ENCODE measurements at regions not wholly inside any gene's neighbourhood (a gene's known extent, or its start where the extent isn't known, plus 50 kb on each side); places are given as distances from the start of the nearest gene placed in this dataset.
A peak's percentile ranks its signal among the peaks of the same experiment; 100 is the strongest.

DNA sequence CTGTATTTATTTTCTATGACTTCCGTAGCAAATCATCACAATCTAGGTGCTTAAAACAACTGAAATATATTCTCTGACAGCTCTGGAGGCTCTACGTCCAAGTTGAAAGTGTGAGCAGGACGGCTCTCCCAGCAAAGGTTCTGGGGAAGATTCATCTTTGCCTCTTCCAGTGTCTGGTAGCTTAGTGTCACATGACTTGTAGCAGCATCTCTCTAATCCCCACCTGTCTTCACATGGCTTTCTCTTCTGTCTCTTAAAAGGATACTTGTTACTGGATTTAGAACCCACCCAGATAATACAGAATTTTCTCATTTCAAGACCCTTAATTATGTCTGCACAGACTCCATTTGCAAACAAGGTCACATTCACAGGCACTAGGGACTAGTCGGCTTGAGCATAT is 687.7 kb upstream of the RBFOX1 start:
- DNase-seq: no peak

DNA sequence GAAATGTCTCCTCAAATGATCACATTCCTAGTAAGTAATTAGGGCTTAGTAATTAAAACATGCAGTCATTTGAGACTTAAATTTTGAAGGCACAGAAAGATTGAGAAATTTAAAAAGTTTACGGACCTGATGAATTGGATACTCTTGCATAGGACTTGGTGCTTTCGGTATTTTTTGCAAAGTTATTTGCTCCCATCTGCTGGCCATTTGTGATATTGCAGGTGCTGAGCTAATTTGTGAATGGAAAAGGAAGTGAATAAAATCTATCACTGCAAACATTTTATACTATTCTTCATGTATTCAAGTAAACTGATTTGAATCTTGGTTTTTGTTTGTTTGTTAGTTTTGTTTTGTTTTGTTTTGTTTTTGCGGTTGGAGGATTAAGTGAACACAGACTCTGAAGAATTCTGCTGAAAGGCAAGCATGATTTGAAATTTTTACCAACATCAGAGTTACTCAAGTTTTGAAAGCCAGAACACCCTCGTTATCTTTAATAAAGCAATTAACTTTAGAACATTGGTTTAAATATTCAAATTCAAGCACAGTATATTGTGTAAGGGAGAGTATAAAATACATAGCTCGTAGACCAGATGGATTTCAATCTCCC is 689.5 kb upstream of the RBFOX1 start:
- DNase-seq: peak; percentile 33

DNA sequence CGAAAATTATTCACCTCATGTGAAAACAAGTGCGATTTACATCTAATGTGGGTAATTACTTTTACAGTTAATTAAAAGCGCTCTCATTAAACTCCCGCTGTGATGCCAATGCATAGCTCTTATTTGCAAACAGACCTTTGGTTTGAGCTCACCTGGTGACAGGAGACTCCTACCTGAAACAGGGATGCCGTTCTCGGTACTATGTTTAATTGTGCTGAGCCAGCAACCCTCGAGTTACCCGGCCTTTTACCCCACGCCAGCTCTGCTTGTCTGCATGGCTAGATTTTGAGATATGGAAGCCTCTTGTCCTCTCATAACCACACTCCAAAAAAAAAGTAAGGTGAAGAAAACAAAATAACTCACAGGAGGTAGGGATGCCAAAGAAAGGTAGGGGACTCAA is 690.4 kb upstream of the RBFOX1 start:
- DNase-seq: no peak

DNA sequence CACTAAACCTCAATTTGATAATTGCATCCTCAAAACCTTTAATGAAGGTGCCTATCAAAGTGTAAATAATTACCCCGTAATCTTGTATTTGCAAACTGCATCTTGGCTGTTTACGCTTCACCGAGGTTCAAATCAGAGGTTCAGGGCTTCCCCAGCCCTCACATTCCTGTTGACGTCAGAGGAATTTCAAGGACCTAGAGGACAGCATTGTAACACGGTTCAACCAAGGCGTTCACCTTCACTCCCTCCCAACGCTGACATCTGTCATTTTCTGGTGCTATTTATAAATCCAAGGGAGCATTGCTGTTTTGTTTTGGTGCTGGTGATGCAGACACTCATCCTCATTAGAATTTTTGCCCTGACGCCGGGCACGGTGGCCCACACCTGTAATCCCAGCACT is 691.6 kb upstream of the RBFOX1 start:
- DNase-seq: no peak

DNA sequence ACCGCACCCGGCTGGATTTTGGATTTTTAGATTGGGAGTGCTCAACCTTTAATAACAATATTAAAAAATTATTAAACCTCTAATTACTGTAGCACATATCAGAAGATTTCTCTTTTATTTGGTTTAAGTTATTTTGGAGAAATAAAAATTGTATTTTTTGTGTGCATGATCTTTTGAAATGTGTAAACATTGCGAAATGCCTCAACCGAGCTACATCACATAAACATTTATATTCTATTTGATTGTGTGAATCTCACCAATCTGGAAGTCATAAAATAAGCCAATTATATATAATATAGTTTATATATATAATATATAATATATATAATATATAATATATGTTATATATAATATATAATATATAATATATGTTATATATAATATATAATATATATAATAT is 696.2 kb upstream of the RBFOX1 start:
- no peak for DNase-seq

DNA sequence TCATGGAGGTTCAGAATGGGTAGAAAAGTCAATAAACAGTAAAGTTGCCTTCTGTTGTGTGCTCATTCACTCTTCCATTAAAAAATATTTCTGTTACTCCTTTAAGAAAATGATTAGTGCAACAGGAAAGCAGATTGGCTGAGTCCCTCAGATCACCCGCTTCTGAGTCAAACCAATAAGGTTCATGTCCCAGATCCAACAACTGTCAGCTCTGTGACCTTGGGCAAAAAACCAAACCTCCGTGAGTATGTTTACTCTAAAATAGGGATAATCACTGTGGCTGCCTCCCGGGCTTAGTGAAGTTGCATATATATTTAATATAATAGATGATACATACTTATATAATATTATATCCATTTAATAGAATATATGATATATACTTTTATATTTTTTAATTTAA is 698.5 kb upstream of the RBFOX1 start:
- no peak for DNase-seq

DNA sequence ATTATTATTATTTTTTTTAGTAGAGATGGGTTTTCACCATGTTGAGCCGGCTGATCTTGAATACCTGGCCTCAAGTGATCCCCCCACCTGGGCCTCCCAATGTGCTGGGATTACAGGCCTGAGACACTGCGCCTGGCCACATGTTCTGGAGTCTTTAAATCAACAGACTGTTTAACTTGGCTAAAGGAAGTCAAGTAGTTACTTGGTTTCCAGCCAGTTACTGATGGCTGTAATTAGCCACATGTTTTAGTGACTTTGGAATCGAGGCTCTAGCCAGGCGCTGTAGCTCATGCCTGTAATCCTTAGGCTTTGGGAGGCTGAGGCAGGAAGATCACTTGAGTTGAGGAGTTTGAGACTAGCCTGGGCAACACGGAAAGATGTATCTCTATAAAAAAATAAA is 699.2 kb upstream of the RBFOX1 start:
- DNase-seq: no peak

DNA sequence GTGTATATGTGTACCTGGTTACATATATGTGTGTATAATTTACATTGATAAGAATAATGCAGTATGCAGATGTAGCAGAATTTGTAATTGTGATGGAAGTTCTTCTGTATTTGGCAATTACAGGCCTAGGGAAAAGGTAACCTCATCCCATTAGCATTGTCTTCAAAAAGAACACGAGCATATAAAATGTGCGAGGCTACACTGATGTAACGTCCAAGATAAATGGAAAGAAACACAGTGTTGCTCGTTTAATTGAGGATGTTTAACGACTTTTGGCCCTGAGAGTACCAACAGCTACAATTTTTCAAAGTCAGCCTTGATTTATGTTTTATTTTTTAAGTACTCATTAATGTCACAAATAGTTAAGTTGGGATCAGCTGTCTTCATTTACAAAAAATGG is 703.5 kb upstream of the RBFOX1 start:
- DNase-seq: no peak

DNA sequence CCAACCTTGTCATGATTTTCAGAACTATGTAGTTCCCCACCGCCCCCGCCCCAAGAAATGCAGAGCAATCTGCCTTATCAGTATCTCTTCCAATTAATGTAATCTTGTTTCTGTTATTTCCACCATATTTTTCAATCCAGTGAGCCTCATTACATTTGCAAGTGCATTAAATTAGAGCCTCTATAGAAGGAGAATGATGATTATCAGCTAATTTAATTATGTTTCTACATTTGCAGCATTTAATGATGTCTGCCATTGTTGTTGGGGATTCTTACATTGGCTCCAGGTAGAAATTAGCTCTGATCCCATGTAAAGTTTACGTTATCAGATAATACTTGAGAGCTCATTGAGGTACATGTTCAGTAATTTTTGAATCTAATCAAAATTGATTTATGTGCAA is 707.0 kb upstream of the RBFOX1 start:
- no peak for DNase-seq

DNA sequence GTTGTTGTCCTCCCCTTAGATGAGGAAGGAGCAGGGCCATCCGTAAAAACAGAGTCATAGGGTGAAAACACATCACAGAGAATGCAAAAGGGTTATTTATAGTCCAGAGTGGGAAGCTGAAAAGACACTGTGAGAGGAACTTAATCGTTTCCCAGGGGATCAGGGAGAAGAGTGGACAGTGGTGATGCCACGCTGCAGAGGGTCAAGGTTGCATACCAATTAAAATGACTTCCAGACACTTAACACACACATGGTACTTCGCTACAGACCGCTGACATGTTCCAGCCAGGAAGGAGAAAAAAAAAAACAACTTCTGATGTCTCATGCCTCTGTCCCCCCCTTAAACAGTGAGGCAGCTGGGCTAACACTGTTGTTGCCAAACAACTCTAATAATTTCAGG is 713.8 kb upstream of the RBFOX1 start:
- DNase-seq: no peak

DNA sequence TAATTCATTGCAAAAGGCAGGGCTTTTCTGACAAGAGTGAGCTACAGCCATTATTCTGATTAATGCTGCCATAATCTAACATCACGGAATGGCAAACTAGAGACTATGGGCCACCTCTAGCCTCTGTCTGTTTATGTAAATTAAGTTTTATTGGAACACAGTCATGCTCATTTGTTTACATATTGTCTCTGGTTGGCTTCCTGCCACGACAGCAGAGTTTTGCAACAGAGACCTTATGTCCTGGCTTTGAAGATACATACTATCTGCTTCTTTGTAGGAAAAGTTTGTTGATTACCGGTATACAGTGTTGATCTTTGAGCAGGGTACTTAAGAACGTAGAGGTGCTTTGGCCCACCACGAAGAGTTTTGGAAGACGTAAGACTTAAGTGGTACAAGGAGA is 715.9 kb upstream of the RBFOX1 start:
- DNase-seq: no peak

DNA sequence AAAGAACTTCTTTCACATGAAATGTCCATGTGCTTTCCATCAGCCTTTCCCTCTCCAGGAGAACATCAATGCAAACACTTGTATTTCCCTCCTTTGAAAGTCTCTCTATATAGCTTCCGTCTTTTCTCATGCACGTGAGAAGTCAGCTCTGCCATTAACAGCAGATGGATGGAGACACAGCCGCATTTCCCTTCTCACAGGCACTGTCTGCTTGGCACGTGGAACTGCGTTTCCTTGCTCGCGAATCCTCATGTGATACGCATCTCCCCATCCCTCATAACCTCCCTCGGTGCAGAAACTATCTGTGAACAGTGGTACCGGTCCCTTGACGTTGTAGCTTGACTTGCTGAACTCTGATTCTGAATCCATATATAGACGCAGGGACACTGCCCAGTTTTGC is 717.0 kb upstream of the RBFOX1 start:
- DNase-seq: no peak

DNA sequence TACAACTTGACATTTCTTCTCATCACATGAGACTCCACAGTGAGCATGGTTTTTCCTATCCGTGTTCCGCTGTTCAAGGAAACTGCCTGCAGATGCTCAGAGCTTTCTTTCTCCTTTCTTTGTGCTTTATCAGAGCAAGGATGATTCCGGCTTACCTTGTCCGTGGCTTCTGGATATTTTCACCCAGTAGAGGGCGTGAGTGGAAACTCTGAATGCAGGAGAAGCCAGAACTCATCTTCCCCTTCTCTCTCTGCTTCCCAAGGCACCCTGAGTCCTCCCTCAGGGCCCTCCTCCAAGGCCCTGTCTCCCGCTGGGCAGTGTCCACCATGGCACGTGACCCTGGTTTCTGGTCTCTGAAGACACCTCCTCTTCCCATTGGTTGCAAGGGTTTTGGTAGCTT is 721.1 kb upstream of the RBFOX1 start:
- no peak for DNase-seq

DNA sequence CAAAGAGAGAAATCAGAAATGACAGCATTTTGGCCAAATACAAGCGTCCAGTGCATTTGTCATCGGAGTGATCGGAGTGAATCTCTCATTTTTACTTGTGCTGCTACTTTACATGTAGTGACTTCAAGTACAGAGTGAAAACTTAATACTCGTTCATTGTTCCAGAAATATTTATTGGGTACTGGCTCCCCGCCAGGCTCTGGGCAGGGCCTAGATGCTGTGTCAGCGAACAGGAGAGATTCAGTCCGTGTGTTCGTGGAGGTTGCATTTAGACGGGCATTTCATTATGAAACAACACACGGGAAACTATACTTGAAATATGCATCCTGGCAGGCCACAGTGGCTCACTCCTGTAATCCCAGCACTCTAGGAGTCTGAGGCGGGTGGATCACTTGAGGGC is 727.2 kb upstream of the RBFOX1 start:
- no peak for DNase-seq

DNA sequence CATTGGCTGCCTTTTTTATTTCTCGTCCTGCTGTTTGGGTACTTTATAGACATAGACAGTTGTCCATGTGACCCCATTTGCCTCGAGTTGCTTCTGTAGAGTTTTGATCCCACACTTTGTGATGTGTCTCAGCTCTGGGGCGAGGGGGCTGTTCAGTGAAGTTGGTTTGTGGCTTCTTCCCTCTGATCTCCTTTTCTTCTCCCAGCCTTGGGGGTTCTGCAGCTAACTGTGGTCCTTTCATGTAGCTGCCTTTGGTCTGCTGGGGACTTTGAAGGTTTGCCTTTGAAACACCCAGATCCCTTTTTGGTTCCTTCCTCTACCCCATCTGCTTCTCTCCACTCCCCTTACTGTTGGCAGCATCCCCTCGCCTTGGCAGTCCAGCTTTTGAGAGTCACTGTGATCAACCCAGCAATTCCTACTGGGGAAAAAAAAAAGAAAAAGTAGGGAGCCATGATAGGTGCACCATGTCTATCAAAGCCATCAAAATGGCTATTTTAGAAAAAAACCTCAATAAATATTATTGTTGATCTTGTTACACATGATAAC is 728.8 kb upstream of the RBFOX1 start:
- no peak for DNase-seq

DNA sequence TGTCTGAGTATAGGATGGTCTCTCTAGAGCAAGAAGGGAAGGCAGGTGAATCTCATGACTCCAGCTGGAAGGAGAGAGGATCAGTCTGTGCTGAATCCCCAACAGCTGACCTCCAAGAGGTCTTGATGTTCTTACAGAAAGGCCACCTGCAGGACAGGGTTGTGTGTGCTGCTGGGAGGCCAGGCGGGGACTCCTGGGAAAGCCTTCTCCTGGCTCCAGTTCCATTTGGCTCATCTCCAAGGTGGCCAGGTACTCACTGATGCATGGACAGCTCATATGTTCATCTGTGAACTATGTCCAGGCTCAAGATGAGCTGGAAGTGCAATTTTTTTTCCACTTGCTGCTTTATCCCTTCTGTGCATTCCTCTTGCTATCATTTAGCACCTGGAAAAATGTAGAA is 730.2 kb upstream of the RBFOX1 start:
- no peak for DNase-seq

DNA sequence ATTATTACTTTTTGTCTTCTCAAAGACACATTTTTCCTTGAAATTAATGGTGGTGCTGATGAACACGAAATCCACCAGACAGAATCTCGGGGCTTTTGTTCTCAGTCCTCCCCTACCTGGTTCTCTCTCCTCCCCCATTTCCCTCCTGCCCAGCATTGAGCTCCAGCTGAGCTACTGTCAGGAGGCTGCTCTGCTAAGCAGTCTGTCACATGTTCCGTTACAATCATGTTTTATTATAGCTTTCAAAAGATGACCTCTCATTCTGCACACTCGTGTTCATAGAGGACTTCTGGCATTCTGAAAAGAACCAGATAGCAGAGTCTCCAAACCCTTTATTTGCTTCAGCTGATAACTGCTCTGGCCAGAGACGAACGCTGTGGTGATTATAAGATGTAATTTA is 732.5 kb upstream of the RBFOX1 start:
- DNase-seq: no peak

DNA sequence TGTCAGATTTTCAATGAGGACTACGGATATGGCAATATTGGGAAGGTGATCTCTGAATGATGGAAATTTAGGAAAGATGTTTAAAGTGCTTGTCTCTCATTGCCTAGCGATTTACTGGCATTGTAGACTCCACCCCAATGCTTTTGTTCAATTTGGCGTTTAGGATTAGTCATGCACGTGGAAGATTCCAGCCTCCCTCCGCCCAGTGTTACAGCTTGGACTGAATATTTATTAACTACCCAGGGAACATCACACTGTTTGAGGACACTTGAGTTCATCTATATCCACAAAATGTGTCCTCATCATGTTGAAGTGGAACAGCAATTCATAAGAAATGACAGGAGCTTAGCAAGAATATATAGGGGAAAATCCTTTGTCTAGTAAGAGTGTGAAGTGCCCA is 738.8 kb upstream of the RBFOX1 start:
- no peak for DNase-seq

DNA sequence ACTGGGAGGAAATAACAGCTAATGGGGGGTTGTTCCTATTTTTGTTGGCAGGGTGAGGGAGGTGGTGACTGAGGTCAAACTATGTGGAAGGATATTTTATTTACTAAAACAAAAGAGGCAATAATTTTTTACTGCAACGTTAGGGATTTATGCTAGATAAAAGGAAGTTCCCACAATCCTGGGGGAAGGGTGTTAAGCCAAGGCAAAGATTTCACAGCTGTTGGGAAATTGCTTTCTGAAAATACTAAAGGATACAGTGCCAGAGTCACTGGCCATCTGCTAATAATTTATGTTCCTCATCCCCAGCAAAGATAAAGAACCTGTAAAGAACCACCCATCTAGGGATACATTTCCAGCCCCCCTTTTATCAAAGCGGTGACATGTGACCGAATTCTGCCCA is 756.0 kb upstream of the RBFOX1 start:
- DNase-seq: no peak

DNA sequence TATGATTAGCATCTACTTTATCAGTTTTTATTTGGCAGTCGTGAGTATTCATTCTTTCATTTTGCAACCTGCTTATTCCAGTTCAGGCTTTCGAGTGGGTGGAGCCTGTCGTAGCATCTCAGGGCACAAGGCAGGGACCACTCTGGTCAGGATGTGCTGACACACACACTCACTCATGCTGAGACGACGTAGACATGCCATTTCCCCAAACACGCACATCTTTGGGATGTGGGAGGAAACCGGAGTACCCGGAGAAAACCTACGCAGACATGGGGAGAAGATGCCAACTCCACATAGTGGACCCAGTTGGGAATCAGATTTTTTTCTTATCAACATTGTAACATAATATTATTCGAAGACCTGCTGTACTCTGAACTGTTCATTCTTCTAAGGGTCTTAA is 756.5 kb upstream of the RBFOX1 start:
- DNase-seq: no peak

DNA sequence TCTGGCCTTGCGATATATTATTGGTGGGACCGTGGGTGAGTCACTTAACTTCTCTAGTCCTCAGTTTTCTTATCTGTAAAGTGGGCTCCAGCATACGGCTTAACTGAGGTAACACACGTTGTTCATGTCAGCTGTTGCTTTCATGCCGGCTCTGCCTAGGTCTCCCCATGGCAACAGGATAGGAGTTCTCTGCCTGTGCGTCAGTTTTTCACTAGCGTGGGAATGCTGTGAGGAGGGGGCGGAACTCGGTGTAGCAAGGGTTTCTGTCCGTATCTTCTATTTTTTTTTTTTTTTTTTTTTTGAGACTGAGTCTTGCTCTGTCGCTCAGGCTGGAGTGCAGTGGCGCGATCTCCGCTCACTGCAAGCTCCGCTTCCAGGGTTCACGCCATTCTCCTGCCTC is 758.5 kb upstream of the RBFOX1 start:
- DNase-seq: no peak

DNA sequence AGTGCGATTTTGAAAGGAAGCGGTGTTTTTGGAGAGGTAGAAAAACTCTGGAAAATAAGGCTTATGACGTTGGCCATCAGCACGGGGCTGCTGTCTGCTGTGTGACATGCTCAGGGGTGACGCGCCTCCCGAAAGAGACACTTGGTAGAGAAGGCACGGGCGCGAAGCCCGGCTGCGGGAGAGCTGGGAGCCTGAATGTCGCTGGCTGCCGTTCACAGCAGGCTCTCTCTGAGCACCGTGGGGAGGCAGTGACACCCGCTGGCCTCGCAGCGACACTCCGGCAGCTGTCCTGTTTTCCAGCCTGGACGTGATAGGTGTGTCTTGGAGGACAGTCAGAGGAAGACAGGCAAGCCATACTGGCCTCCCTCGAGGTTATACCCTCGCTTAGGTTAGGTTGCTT is 759.1 kb upstream of the RBFOX1 start:
- no peak for DNase-seq

DNA sequence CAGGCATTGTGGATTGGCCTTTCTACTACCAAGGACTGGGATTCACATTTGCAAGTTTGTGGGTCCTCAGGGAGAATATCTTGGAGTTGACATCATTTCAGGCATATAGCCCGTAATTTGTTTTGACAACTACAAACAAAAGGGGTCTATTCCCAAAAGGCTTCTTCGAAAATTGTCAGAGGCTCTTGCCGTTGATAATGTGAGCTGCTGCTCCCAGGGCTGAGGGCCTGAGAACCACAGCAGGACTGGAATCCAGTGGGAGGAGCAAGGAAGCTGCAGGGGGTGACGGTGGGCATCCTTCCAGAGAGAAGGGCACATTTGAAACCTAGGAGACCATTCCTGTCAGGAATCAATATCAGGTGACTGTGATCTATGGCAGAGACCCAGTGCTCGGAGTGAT is 761.6 kb upstream of the RBFOX1 start:
- DNase-seq: no peak

DNA sequence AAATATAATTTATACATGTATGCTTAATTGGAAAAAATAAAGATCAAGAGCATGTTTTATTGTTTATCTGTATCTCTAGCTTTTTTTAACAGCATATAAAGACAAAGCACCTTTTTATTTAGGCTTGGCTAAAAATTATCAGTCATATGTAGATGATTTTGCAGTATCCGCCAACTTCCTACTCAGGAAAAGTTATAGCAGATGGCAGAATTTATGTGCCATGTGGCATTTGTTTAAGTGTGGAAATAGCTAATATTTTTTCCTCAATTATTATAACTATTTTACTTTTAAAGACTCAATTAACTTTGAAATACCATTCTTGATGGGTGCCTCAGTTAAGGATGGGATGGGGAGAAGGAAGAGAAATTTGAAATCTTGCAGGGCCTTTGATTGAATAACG is 762.1 kb upstream of the RBFOX1 start:
- no peak for DNase-seq

DNA sequence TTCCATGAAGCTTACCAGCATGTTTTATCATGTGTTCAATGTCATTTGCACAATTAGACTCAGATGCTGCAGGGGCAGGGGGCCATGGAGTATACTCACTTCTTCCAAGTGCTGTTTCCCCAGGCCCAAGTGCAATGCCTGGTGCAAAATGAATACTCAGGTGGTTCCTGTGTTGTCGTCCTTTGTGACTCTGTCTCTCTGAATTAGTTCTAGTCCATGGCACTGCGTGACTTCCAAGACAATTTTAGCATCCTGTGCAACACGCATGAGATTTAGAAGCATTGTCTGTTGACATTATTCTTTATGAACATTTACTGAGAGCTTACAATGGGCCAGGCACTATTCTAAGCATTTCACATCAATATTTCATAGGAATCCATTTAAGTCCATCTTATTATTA is 769.7 kb upstream of the RBFOX1 start:
- no peak for DNase-seq
